ENCODE measurements at regions not wholly inside any gene's neighbourhood (a gene's known extent, or its start where the extent isn't known, plus 50 kb on each side); places are given as distances from the start of the nearest gene placed in this dataset.

DNA sequence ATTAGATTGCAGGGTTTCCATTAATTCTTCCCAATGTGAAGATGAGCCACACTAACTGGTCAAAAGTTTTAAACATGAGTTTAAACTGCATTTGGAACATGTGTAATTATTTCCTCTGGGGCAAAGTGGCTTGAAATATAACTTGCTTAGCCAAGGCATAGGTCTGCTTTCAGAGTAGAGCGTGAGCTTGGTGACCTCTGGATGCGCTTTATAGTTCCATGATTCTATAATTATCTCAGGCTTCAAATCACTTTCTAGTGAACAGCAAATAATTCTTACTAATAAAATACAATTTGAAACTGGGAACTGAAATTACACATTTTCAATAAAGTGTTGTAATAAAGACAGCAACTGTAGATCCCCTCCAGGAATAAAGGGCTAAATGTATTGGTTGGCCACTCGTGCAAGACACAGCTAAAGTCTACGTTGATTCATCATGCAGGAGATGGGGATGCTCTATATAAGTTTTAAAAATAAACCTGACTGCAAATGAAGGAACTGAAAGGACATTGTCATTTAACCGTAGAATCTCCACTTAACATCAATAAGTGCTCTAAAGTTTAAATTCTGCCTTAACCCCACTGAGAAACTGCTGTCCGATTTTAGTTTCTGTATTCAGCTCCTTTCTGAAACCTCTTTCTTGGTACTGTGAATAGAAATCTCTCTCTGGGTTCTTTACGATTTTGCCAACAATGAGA is 460.0 kb downstream of the PSAT1 start:
- TF ChIP-seq, protein P1, sequence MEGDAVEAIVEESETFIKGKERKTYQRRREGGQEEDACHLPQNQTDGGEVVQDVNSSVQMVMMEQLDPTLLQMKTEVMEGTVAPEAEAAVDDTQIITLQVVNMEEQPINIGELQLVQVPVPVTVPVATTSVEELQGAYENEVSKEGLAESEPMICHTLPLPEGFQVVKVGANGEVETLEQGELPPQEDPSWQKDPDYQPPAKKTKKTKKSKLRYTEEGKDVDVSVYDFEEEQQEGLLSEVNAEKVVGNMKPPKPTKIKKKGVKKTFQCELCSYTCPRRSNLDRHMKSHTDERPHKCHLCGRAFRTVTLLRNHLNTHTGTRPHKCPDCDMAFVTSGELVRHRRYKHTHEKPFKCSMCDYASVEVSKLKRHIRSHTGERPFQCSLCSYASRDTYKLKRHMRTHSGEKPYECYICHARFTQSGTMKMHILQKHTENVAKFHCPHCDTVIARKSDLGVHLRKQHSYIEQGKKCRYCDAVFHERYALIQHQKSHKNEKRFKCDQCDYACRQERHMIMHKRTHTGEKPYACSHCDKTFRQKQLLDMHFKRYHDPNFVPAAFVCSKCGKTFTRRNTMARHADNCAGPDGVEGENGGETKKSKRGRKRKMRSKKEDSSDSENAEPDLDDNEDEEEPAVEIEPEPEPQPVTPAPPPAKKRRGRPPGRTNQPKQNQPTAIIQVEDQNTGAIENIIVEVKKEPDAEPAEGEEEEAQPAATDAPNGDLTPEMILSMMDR (IDR thresholded peaks at IDR 0.05; ENCODE audit: insufficient read depth, low read depth, low read length): no peak
- TF ChIP-seq EZH2 (IDR thresholded peaks at IDR 0.05; ENCODE audit: insufficient read depth, low read length): no peak

Data from astrocyte (in vitro differentiated cells and primary cell).